Fibroblast of lung (primary cell): ENCODE measurements at regions not wholly inside any gene's neighbourhood (a gene's known extent, or its start where the extent isn't known, plus 50 kb on each side); places are given as distances from the start of the nearest gene placed in this dataset.

Experiments used
- DNase-seq, 2 donors: peaks; one replicate each; pipeline versions ENCODE4 v3.0.0 to v3.0.0-alpha.2; 2010; ENCODE audit warnings: low read depth in 2 of 2
- H2AFZ ChIP-seq: 2 replicates; pipeline ENCODE4 v1.5.1; 2012; ENCODE audit warnings: low read length, control low read depth, inconsistent platforms
- H3K27ac ChIP-seq: 2 replicates; pipeline ENCODE4 v1.5.1; 2011; ENCODE audit warnings: low read length, control low read depth; ENCODE audit not compliant: insufficient read depth
- H3K27me3 ChIP-seq: 2 replicates; pipeline ENCODE4 v1.5.1; 2011; ENCODE audit warnings: mild to moderate bottlenecking, low read length; ENCODE audit not compliant: control insufficient read depth, insufficient read depth
- H3K36me3 ChIP-seq: 2 replicates; pipeline ENCODE4 v1.5.1; 2011; ENCODE audit warnings: low read length; ENCODE audit not compliant: control insufficient read depth, insufficient read depth
- H3K4me1 ChIP-seq: 2 replicates; pipeline ENCODE4 v1.5.1; 2011; ENCODE audit warnings: low read length; ENCODE audit not compliant: control insufficient read depth, insufficient read depth; ENCODE audit errors: extremely low read depth
- H3K4me2 ChIP-seq: 2 replicates; pipeline ENCODE4 v1.5.1; 2011; ENCODE audit warnings: low read length, control low read depth; ENCODE audit not compliant: insufficient read depth; ENCODE audit errors: extremely low read depth
- H3K4me3 ChIP-seq, 4 experiments: fragments of 200-600 bp in 1 of 4; sonication (generic) in 1 of 4; replicated peaks in 1 of 4; 2 replicates each; pipeline ENCODE4 v1.5.1; 2011 to 2016; ENCODE audit warnings: low read length in 4 of 4, low read depth in 3 of 4, mild to moderate bottlenecking in 3 of 4, control low read depth in 2 of 4, inconsistent platforms in 1 of 4, mixed read lengths in 1 of 4; ENCODE audit not compliant: insufficient read depth in 1 of 4; ENCODE audit errors: control extremely low read depth in 1 of 4
- H3K79me2 ChIP-seq: 2 replicates; pipeline ENCODE4 v1.5.1; 2012; ENCODE audit warnings: mild to moderate bottlenecking, low read length, inconsistent platforms; ENCODE audit not compliant: control insufficient read depth, insufficient read depth
- H3K9ac ChIP-seq: 2 replicates; pipeline ENCODE4 v1.5.1; 2011; ENCODE audit warnings: mild to moderate bottlenecking, low read length, control low read depth; ENCODE audit not compliant: insufficient read depth
- H3K9me3 ChIP-seq: 2 replicates; pipeline ENCODE4 v1.5.1; 2012; ENCODE audit warnings: low read depth, low read length; ENCODE audit not compliant: control insufficient read depth, insufficient read depth
- H4K20me1 ChIP-seq: 2 replicates; pipeline ENCODE4 v1.5.1; 2011; ENCODE audit warnings: low read length; ENCODE audit not compliant: control insufficient read depth, insufficient read depth; ENCODE audit errors: extremely low read depth
- EZH2 ChIP-seq: IDR thresholded peaks from 2 replicates; pipeline ENCODE4 v1.5.1; 2012; ENCODE audit warnings: low read length, control low read depth, mild to moderate bottlenecking; ENCODE audit errors: missing control alignments
- TF ChIP-seq, protein P1 (sequence below), 2 donors: IDR thresholded peaks in 1 of 2; conservative IDR thresholded peaks in 1 of 2; 1 replicate in 1 of 2; 2 replicates in 1 of 2; pipeline ENCODE4 v1.5.1; 2011 to 2012; ENCODE audit warnings: low read length in 2 of 2, control low read depth in 1 of 2, inconsistent platforms in 1 of 2, low read depth in 1 of 2, mild to moderate bottlenecking in 1 of 2

DNA sequence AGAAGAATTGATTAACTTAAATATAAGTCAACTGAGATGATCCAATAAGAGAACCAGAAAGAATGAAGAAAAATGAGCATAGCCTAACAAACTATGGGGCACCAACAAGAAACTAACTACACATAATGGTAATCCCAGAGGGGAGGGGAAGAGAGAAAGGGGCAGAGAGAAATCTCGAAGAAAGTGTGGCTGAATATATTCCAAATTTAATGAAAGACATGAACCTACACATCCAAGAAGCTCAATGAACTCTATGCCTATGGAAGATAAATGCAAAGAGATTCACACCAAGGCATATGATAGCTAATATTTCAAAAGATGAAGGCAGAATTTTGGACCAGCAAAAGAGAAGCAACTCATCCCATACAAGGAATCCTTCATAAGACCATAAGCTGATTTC is 649.2 kb downstream of the ZEB2 start:
- Histone ChIP-seq H3K9me3 (no peaks in the 10 kb centered on the region), H3K4me3 (no peak overlapping the region), H3K4me2 (no peak overlapping the region), H3K79me2 (no peaks in the 10 kb centered on the region), H3K36me3 (no peaks in the 10 kb centered on the region), H2AFZ (no peak overlapping the region), H3K4me1 (no peaks in the 10 kb centered on the region), H3K9ac (no peak overlapping the region), H3K27ac (no peak overlapping the region), H4K20me1 (no peaks in the 10 kb centered on the region), H3K27me3 (no peaks in the 10 kb centered on the region)
- TF ChIP-seq, protein P1, sequence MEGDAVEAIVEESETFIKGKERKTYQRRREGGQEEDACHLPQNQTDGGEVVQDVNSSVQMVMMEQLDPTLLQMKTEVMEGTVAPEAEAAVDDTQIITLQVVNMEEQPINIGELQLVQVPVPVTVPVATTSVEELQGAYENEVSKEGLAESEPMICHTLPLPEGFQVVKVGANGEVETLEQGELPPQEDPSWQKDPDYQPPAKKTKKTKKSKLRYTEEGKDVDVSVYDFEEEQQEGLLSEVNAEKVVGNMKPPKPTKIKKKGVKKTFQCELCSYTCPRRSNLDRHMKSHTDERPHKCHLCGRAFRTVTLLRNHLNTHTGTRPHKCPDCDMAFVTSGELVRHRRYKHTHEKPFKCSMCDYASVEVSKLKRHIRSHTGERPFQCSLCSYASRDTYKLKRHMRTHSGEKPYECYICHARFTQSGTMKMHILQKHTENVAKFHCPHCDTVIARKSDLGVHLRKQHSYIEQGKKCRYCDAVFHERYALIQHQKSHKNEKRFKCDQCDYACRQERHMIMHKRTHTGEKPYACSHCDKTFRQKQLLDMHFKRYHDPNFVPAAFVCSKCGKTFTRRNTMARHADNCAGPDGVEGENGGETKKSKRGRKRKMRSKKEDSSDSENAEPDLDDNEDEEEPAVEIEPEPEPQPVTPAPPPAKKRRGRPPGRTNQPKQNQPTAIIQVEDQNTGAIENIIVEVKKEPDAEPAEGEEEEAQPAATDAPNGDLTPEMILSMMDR (conservative IDR thresholded peaks at IDR 0.05 in 1 of 2, IDR thresholded peaks at IDR 0.05 in 1 of 2; ENCODE audit: low read depth in 1 of 2, low read length in 2 of 2): no peak
- no peak for TF ChIP-seq EZH2
- no peak for DNase-seq

DNA sequence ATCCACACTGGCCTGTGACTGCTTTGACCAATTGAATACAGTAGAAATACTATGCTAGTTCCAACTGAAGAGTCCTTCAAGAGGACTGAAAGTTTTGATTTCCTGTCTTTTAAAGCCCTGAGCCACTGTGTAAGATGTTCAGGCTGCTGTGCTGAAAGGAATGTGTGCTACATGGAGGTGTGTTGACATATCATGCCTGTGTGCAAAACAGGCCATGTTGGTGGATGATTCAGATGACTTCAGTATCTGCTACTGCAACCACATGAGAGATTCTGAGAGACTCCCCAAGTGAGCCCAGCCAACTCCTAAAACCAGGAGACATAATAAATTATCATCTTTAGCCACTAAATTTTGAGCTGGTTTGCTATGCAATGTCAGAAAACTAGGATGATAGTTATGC is 662.9 kb downstream of the ZEB2 start:
- no peaks in the 10 kb centered on the region for H3K36me3 ChIP-seq
- DNase-seq: peak in 1 of 2 donors; percentile 23
- H3K79me2 ChIP-seq: no peaks in the 10 kb centered on the region
- no peak overlapping the region for H3K9ac ChIP-seq
- no peak overlapping the region for H3K4me2 ChIP-seq
- H3K4me3 ChIP-seq: no peak overlapping the region
- no peaks in the 10 kb centered on the region for H4K20me1 ChIP-seq
- no peak overlapping the region for H2AFZ ChIP-seq
- no peak overlapping the region for H3K27ac ChIP-seq
- H3K27me3 ChIP-seq: no peaks in the 10 kb centered on the region
- H3K4me1 ChIP-seq: no peaks in the 10 kb centered on the region
- TF ChIP-seq, protein P1 (conservative IDR thresholded peaks at IDR 0.05 in 1 of 2, IDR thresholded peaks at IDR 0.05 in 1 of 2; ENCODE audit: low read depth in 1 of 2, low read length in 2 of 2): no peak
- TF ChIP-seq EZH2: no peak
- H3K9me3 ChIP-seq: no peaks in the 10 kb centered on the region

DNA sequence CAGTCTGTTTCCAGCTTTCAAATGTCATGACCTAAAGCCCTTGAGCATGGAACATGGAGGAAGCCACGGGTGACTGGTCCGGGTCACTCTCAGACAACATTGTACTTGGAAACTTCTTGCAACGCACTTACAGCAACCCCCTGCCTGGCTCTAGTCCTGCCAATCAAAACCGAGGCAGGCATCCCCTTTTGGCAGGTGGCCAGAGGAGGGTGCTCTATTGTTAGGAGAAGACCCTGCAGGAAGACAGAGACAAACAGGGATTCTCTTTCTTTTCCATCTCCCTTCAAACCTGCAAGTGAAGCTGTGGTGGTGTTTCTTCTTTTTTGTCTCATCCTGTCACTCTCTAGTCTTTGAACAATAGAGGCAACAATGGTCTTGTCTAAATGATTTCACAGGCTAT is 667.2 kb downstream of the ZEB2 start:
- TF ChIP-seq, protein P1 (conservative IDR thresholded peaks at IDR 0.05 in 1 of 2, IDR thresholded peaks at IDR 0.05 in 1 of 2; ENCODE audit: low read depth in 1 of 2, low read length in 2 of 2): no peak
- no peak for TF ChIP-seq EZH2
- Histone ChIP-seq H3K4me2 (no peak overlapping the region), H3K9me3 (no peaks in the 10 kb centered on the region), H3K79me2 (no peaks in the 10 kb centered on the region), H3K9ac (no peak overlapping the region), H3K27me3 (no peaks in the 10 kb centered on the region), H3K27ac (no peak overlapping the region), H2AFZ (no peak overlapping the region), H3K36me3 (no peaks in the 10 kb centered on the region), H4K20me1 (no peaks in the 10 kb centered on the region), H3K4me1 (no peaks in the 10 kb centered on the region), H3K4me3 (no peak overlapping the region)
- no peak for DNase-seq
